ENCODE measurements at regions not wholly inside any gene's neighbourhood (a gene's known extent, or its start where the extent isn't known, plus 50 kb on each side); places are given as distances from the start of the nearest gene placed in this dataset.

DNA sequence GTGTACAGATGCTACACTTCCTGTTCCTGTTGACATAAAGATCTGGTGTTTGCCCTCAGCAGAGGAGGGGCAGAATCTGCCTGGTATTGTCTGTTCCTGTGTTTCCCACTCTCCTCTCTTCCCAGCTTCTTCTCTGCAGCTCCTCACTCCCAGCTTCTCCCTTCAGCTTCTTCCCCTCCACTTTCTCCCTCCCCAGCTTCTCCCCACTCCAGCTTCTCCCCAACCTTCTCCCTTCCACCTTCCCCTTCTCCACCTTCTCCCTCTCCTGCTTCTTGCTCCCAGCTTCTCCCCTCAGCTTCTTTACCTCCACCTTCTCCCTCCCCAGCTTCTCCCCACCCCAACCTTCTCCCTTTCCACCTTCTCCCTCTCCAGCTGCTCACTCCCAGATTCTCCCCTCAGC, 148.9 kb upstream of the IRX2 start:
- TF ChIP-seq, protein P1, sequence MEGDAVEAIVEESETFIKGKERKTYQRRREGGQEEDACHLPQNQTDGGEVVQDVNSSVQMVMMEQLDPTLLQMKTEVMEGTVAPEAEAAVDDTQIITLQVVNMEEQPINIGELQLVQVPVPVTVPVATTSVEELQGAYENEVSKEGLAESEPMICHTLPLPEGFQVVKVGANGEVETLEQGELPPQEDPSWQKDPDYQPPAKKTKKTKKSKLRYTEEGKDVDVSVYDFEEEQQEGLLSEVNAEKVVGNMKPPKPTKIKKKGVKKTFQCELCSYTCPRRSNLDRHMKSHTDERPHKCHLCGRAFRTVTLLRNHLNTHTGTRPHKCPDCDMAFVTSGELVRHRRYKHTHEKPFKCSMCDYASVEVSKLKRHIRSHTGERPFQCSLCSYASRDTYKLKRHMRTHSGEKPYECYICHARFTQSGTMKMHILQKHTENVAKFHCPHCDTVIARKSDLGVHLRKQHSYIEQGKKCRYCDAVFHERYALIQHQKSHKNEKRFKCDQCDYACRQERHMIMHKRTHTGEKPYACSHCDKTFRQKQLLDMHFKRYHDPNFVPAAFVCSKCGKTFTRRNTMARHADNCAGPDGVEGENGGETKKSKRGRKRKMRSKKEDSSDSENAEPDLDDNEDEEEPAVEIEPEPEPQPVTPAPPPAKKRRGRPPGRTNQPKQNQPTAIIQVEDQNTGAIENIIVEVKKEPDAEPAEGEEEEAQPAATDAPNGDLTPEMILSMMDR (IDR thresholded peaks at IDR 0.05; ENCODE audit: insufficient read depth, low read length, severe bottlenecking), result no peak
- FAIRE-seq, result no peak
- Histone ChIP-seq H3K27me3 (ENCODE audit: control insufficient read depth, insufficient read depth, low read length) (no peaks in the 10 kb centered on the region), H3K4me3 (ENCODE audit: low read depth, low read length) (no peak overlapping the region), H3K36me3 (ENCODE audit: control insufficient read depth, insufficient read depth, low read length) (no peaks in the 10 kb centered on the region)
- no peak for DNase-seq (ENCODE audit: low read depth)

DNA sequence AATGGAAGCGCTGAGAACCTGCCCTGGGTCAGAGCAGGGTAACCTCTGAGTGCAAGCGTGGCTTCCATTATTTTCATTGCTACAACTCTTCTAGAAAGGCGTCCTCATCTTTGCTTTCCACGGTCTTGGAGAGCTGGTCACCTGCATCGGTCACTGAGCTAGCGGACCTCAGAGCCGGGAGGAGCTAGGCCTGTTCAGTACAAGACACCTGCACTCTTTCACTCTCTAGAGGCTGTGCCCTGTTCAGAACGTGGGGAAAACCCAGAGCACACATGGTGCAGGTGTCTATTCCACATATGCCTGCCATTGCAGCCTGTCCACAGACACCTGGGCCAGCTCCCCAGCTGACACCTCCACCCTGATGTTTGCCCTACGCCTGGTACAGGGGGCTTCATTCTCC, 147.8 kb upstream of the IRX2 start:
- Histone ChIP-seq H3K4me3 (ENCODE audit: low read depth, low read length) (no peak overlapping the region), H3K36me3 (ENCODE audit: control insufficient read depth, insufficient read depth, low read length) (no peaks in the 10 kb centered on the region), H3K27me3 (ENCODE audit: control insufficient read depth, insufficient read depth, low read length) (no peaks in the 10 kb centered on the region)
- DNase-seq (ENCODE audit: low read depth) (no peak), FAIRE-seq (no peak)
- TF ChIP-seq, protein P1 (IDR thresholded peaks at IDR 0.05; ENCODE audit: insufficient read depth, low read length, severe bottlenecking), result no peak

DNA sequence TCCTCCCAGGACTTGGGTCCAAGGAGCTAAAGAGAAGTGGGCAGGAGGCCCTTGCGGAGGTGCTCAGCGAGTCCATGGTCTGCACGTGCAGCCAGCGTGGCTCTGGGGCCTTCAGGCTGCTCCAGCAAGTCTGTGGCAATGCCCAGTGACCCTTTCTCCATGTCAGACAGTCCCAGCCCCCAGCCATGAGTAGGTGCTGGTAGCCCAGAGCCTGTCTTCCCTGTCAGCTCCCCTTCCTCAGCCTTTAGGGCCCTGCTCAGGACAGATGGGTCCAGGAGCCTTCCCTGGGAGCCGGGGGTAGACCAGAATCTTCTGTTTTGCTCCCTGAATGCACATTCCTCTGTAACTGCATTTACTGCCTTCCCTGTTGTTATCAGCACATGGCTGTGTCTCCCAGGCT, 147.2 kb upstream of the IRX2 start:
- DNase-seq (ENCODE audit: low read depth), result no peak
- H3K36me3 ChIP-seq (ENCODE audit: control insufficient read depth, insufficient read depth, low read length), result no peaks in the 10 kb centered on the region
- H3K27me3 ChIP-seq (ENCODE audit: control insufficient read depth, insufficient read depth, low read length), result no peaks in the 10 kb centered on the region
- no peak overlapping the region for H3K4me3 ChIP-seq (ENCODE audit: low read depth, low read length)
- TF ChIP-seq, protein P1 (IDR thresholded peaks at IDR 0.05; ENCODE audit: insufficient read depth, low read length, severe bottlenecking), result no peak
- no peak for FAIRE-seq

DNA sequence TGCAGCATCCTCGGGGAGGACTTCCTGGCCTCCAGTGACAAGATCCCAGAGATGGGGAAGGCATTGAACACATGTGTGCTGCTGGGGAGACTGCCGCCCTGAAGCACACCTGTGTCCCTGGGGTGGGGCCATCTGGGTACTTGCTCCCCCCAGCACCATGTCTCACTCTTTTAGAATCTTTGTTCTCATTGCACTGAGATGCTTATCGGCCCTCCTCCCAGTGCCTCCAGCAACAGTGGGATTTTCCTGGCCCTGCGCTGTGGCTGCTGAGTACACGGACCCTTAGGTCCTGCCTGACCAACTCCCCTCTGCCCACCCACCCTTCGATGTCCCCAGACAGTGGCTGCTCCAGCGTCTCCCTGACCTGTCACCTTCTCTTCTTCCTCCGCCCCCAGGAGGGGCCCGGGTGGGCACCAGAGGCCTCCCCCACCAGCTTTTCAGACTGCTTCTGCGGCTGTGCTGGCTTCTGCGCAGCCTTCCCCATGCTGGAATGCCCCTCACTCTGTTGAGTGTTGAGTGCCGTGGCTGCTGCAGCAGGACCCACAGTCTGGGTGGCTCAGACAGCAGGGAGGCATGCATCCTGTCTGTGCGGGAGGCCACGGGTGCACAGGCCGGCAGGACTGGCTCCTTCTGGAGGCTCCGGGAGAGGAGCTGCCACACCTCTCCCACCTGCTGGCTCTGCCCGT, 145.9 kb upstream of the IRX2 start:
- no peak for DNase-seq (ENCODE audit: low read depth)
- H3K36me3 ChIP-seq (ENCODE audit: control insufficient read depth, insufficient read depth, low read length), result no peaks in the 10 kb centered on the region
- H3K27me3 ChIP-seq (ENCODE audit: control insufficient read depth, insufficient read depth, low read length), result no peaks in the 10 kb centered on the region
- TF ChIP-seq, protein P1 (IDR thresholded peaks at IDR 0.05; ENCODE audit: insufficient read depth, low read length, severe bottlenecking), result no peak
- no peak overlapping the region for H3K4me3 ChIP-seq (ENCODE audit: low read depth, low read length)
- FAIRE-seq, result no peak

DNA sequence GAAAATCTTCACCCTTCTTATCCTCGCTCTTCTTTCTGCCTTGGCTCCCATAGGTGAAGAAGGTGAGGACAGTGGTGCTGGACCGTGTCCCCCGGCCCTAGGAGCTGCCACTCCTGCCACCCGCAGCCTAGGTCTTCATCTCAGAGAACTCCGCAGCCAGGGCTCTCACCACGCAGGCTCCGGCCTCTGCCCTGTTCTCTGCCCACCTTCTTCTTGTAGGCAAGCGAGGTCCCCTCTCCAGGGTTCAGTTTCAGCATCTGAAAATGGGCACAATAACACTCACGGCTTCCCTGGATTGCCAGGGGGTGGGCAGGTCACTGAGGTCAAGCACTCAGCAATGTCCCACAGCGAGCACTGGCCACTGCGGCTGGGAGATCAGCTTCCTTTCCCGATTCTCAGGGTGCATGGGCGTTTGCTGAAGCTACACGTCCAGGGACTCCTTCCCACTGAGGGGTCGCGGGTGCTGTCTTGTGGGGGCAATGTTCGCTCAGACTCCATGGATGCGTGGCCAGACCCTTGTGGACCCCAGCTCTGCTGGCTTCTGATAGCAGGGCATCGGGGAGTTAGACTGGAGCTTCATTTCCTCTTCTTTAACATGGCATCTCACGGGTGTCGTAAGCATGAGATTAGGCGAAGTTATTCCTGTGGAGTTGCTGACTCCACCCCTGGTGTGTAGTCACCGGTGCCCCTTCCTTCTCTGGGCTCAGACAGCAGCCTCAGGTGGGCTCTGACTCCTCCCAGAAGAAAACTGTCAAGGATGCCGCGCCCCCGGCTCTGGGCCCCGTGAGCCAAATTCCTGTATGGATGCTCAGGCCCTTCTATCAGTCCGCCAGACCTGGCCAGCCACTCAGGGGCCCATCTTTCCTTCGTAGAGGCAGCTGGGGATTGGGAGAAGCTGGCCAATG, 145.1 kb upstream of the IRX2 start:
- Histone ChIP-seq H3K27me3 (ENCODE audit: control insufficient read depth, insufficient read depth, low read length) (no peaks in the 10 kb centered on the region), H3K36me3 (ENCODE audit: control insufficient read depth, insufficient read depth, low read length) (no peaks in the 10 kb centered on the region), H3K4me3 (ENCODE audit: low read depth, low read length) (no peak overlapping the region)
- TF ChIP-seq, protein P1 (IDR thresholded peaks at IDR 0.05; ENCODE audit: insufficient read depth, low read length, severe bottlenecking), result no peak
- FAIRE-seq (no peak), DNase-seq (ENCODE audit: low read depth) (no peak)
